H1 (cell line): ENCODE measurements at regions not wholly inside any gene's neighbourhood (a gene's known extent, or its start where the extent isn't known, plus 50 kb on each side); places are given as distances from the start of the nearest gene placed in this dataset.

Experiments used
- EP300 ChIP-seq, 2 experiments: IDR thresholded peaks; 1 replicate in 1 of 2; 2 replicates in 1 of 2; pipeline ENCODE4 v1.6.1; 2011 to 2012; ENCODE audit warnings: low read depth in 2 of 2, low read length in 2 of 2, mild to moderate bottlenecking in 2 of 2, borderline replicate concordance in 1 of 2, inconsistent platforms in 1 of 2, moderate library complexity in 1 of 2
- EZH2 ChIP-seq: fragments of 200-600 bp; sonication (generic); IDR thresholded peaks from 2 replicates; pipeline ENCODE4 v1.7.1; 2012; ENCODE audit warnings: low read depth, mild to moderate bottlenecking, moderate library complexity, low read length, inconsistent platforms; ENCODE audit not compliant: severe bottlenecking
- POLR2A ChIP-seq, 2 experiments: IDR thresholded peaks; 1 replicate in 1 of 2; 2 replicates in 1 of 2; pipeline ENCODE4 v1.6.1; 2011; ENCODE audit warnings: low read depth in 2 of 2, low read length in 2 of 2, mild to moderate bottlenecking in 2 of 2; ENCODE audit errors: control extremely low read depth in 1 of 2
- POLR2AphosphoS5 ChIP-seq: IDR thresholded peaks from 2 replicates; pipeline ENCODE4 v1.6.1; 2011; ENCODE audit warnings: low read depth, low read length
- RAD21 ChIP-seq, 2 experiments: IDR thresholded peaks in 1 of 2; conservative IDR thresholded peaks in 1 of 2; 2 replicates each; pipeline ENCODE4 v1.6.1; 2011; ENCODE audit warnings: low read depth in 2 of 2, low read length in 2 of 2, improper control_type of control experiment in 1 of 2, inconsistent platforms in 1 of 2, mild to moderate bottlenecking in 1 of 2, moderate library complexity in 1 of 2
- TF ChIP-seq, protein P1 (sequence below), 3 experiments: IDR thresholded peaks; 1 replicate in 2 of 3; 2 replicates in 1 of 3; pipeline versions ENCODE4 v1.5.1 to v1.6.1; 2011; ENCODE audit warnings: low read length in 3 of 3, mild to moderate bottlenecking in 3 of 3, inconsistent platforms in 2 of 3, low read depth in 1 of 3, moderate library complexity in 1 of 3; ENCODE audit not compliant: insufficient read depth in 1 of 3; ENCODE audit errors: control extremely low read depth in 1 of 3
- TF ChIP-seq, protein P2 (sequence below): IDR thresholded peaks from 2 replicates; pipeline ENCODE4 v1.6.1; 2011; ENCODE audit warnings: low read depth, mild to moderate bottlenecking, low read length; ENCODE audit not compliant: insufficient read depth
- TF ChIP-seq, protein P3 (sequence below): IDR thresholded peaks from 2 replicates; pipeline ENCODE4 v1.6.1; 2012; ENCODE audit warnings: low read length, inconsistent platforms

DNA sequence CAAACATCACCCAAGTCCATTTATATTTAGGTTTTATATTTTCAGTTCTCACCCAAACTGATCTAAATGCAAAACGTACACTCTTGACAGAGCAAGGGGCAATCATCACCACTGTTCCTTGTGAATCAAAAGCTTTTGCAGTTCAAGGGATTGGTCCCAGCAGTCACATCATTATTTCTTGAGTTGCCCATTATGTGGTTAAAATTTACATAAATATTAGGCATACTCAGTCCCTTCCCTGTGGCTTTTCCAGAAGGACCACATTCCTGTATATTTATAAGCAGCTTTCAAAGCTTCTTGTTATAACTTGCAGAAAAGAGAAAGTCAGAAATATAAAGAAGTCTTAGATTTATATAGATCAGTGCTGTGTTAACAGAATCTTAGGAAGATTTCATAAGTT lies 224.4 kb downstream of the CLCN4 start:
- no peak for TF ChIP-seq POLR2A (IDR thresholded peaks at IDR 0.05; ENCODE audit: control extremely low read depth in 1 of 2, low read depth in 2 of 2, low read length in 2 of 2)
- TF ChIP-seq, protein P1, sequence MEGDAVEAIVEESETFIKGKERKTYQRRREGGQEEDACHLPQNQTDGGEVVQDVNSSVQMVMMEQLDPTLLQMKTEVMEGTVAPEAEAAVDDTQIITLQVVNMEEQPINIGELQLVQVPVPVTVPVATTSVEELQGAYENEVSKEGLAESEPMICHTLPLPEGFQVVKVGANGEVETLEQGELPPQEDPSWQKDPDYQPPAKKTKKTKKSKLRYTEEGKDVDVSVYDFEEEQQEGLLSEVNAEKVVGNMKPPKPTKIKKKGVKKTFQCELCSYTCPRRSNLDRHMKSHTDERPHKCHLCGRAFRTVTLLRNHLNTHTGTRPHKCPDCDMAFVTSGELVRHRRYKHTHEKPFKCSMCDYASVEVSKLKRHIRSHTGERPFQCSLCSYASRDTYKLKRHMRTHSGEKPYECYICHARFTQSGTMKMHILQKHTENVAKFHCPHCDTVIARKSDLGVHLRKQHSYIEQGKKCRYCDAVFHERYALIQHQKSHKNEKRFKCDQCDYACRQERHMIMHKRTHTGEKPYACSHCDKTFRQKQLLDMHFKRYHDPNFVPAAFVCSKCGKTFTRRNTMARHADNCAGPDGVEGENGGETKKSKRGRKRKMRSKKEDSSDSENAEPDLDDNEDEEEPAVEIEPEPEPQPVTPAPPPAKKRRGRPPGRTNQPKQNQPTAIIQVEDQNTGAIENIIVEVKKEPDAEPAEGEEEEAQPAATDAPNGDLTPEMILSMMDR (IDR thresholded peaks at IDR 0.05; ENCODE audit: control extremely low read depth in 1 of 3, insufficient read depth in 1 of 3, low read depth in 1 of 3, low read length in 3 of 3): no peak
- TF ChIP-seq RAD21 (IDR thresholded peaks at IDR 0.05 in 1 of 2, conservative IDR thresholded peaks at IDR 0.05 in 1 of 2; ENCODE audit: low read depth in 2 of 2, low read length in 2 of 2): no peak
- TF ChIP-seq, protein P2, sequence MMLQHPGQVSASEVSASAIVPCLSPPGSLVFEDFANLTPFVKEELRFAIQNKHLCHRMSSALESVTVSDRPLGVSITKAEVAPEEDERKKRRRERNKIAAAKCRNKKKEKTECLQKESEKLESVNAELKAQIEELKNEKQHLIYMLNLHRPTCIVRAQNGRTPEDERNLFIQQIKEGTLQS: no peak
- TF ChIP-seq, protein P3, sequence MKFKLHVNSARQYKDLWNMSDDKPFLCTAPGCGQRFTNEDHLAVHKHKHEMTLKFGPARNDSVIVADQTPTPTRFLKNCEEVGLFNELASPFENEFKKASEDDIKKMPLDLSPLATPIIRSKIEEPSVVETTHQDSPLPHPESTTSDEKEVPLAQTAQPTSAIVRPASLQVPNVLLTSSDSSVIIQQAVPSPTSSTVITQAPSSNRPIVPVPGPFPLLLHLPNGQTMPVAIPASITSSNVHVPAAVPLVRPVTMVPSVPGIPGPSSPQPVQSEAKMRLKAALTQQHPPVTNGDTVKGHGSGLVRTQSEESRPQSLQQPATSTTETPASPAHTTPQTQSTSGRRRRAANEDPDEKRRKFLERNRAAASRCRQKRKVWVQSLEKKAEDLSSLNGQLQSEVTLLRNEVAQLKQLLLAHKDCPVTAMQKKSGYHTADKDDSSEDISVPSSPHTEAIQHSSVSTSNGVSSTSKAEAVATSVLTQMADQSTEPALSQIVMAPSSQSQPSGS: no peak
- no peak for TF ChIP-seq POLR2AphosphoS5
- no peak for TF ChIP-seq EZH2
- no peak for TF ChIP-seq EP300 (IDR thresholded peaks at IDR 0.05; ENCODE audit: borderline replicate concordance in 1 of 2, low read depth in 2 of 2, low read length in 2 of 2)
